ENCODE measurements at regions not wholly inside any gene's neighbourhood (a gene's known extent, or its start where the extent isn't known, plus 50 kb on each side); places are given as distances from the start of the nearest gene placed in this dataset.
A peak's percentile ranks its signal among the peaks of the same experiment; 100 is the strongest.

- Histone ChIP-seq H3K27ac (ENCODE audit: low read depth in 2 of 2, low read length in 1 of 2) (no peak overlapping the region), H3K9me3 (ENCODE audit: control insufficient read depth in 2 of 2, insufficient read depth in 1 of 2, low read depth in 1 of 2, low read length in 1 of 2) (no peaks in the 10 kb centered on the region), H3K27me3 (ENCODE audit: control insufficient read depth in 1 of 2, insufficient read depth in 2 of 2, low read length in 2 of 2) (peaks cover 0 to 4% of the 10 kb centered on the region in 2 donors), H3K36me3 (ENCODE audit: control insufficient read depth in 2 of 2, insufficient read depth in 2 of 2, low read length in 1 of 2) (no peaks in the 10 kb centered on the region), H3K4me1 (ENCODE audit: control insufficient read depth in 2 of 2, insufficient read depth in 2 of 2, low read length in 1 of 2) (no peaks in the 10 kb centered on the region), H3K4me3 (ENCODE audit: low read depth in 1 of 2, low read length in 2 of 2) (no peak overlapping the region)
- WGBS, 2 donors = 85% methylated on average over 14 of the region's 14 CpGs
Observed at GRCh38 chr2:236499691-236500578, 69.7 kb upstream of the ACKR3 start.

GRCh38 chr2:236501026-236501425, 68.6 kb upstream of the ACKR3 start:
- no peak overlapping the region for H3K27ac ChIP-seq (ENCODE audit: low read depth in 2 of 2, low read length in 1 of 2)
- H3K27me3 ChIP-seq (ENCODE audit: control insufficient read depth in 1 of 2, insufficient read depth in 2 of 2, low read length in 2 of 2) = peaks cover 0 to 4% of the 10 kb centered on the region in 2 donors
- no peaks in the 10 kb centered on the region for H3K4me1 ChIP-seq (ENCODE audit: control insufficient read depth in 2 of 2, insufficient read depth in 2 of 2, low read length in 1 of 2)
- H3K36me3 ChIP-seq (ENCODE audit: control insufficient read depth in 2 of 2, insufficient read depth in 2 of 2, low read length in 1 of 2) = no peaks in the 10 kb centered on the region
- WGBS, 2 donors = 86 to 93% methylated on average over 6 of the region's 6 CpGs
- no peak overlapping the region for H3K4me3 ChIP-seq (ENCODE audit: low read depth in 1 of 2, low read length in 2 of 2)
- no peaks in the 10 kb centered on the region for H3K9me3 ChIP-seq (ENCODE audit: control insufficient read depth in 2 of 2, insufficient read depth in 1 of 2, low read depth in 1 of 2, low read length in 1 of 2)

- H3K9me3 ChIP-seq (ENCODE audit: control insufficient read depth in 2 of 2, insufficient read depth in 1 of 2, low read depth in 1 of 2, low read length in 1 of 2) = no peaks in the 10 kb centered on the region
- 89 to 94% methylated on average over 4 of the region's 4 CpGs for WGBS, 2 donors
- peaks cover 0 to 4% of the 10 kb centered on the region in 2 donors for H3K27me3 ChIP-seq (ENCODE audit: control insufficient read depth in 1 of 2, insufficient read depth in 2 of 2, low read length in 2 of 2)
- H3K36me3 ChIP-seq (ENCODE audit: control insufficient read depth in 2 of 2, insufficient read depth in 2 of 2, low read length in 1 of 2) = no peaks in the 10 kb centered on the region
- H3K4me3 ChIP-seq (ENCODE audit: low read depth in 1 of 2, low read length in 2 of 2) = no peak overlapping the region
- H3K27ac ChIP-seq (ENCODE audit: low read depth in 2 of 2, low read length in 1 of 2) = no peak overlapping the region
- no peaks in the 10 kb centered on the region for H3K4me1 ChIP-seq (ENCODE audit: control insufficient read depth in 2 of 2, insufficient read depth in 2 of 2, low read length in 1 of 2)
Observed at GRCh38 chr2:236501531-236501930, 68.1 kb upstream of the ACKR3 start.

- H3K4me3 ChIP-seq (ENCODE audit: low read depth in 1 of 2, low read length in 2 of 2) = no peak overlapping the region
- peaks cover 0 to 4% of the 10 kb centered on the region in 2 donors for H3K27me3 ChIP-seq (ENCODE audit: control insufficient read depth in 1 of 2, insufficient read depth in 2 of 2, low read length in 2 of 2)
- no peak overlapping the region for H3K27ac ChIP-seq (ENCODE audit: low read depth in 2 of 2, low read length in 1 of 2)
- whole genome bisulfite sequencing, 2 donors = 69 to 74% methylated on average over 6 of the region's 6 CpGs
- no peaks in the 10 kb centered on the region for H3K4me1 ChIP-seq (ENCODE audit: control insufficient read depth in 2 of 2, insufficient read depth in 2 of 2, low read length in 1 of 2)
- no peaks in the 10 kb centered on the region for H3K36me3 ChIP-seq (ENCODE audit: control insufficient read depth in 2 of 2, insufficient read depth in 2 of 2, low read length in 1 of 2)
- H3K9me3 ChIP-seq (ENCODE audit: control insufficient read depth in 2 of 2, insufficient read depth in 1 of 2, low read depth in 1 of 2, low read length in 1 of 2) = no peaks in the 10 kb centered on the region
Observed at GRCh38 chr2:236503100-236503499, 66.5 kb upstream of the ACKR3 start.

GRCh38 chr2:236503583-236503982, 66.0 kb upstream of the ACKR3 start:
- Histone ChIP-seq H3K27me3 (ENCODE audit: control insufficient read depth in 1 of 2, insufficient read depth in 2 of 2, low read length in 2 of 2) (peaks cover 0 to 4% of the 10 kb centered on the region in 2 donors), H3K9me3 (ENCODE audit: control insufficient read depth in 2 of 2, insufficient read depth in 1 of 2, low read depth in 1 of 2, low read length in 1 of 2) (no peaks in the 10 kb centered on the region), H3K27ac (ENCODE audit: low read depth in 2 of 2, low read length in 1 of 2) (no peak overlapping the region), H3K4me1 (ENCODE audit: control insufficient read depth in 2 of 2, insufficient read depth in 2 of 2, low read length in 1 of 2) (no peaks in the 10 kb centered on the region), H3K4me3 (ENCODE audit: low read depth in 1 of 2, low read length in 2 of 2) (no peak overlapping the region), H3K36me3 (ENCODE audit: control insufficient read depth in 2 of 2, insufficient read depth in 2 of 2, low read length in 1 of 2) (no peaks in the 10 kb centered on the region)
- WGBS, 2 donors = 72 to 74% methylated on average over 13 of the region's 13 CpGs

- no peaks in the 10 kb centered on the region for H3K9me3 ChIP-seq (ENCODE audit: control insufficient read depth in 2 of 2, insufficient read depth in 1 of 2, low read depth in 1 of 2, low read length in 1 of 2)
- no peaks in the 10 kb centered on the region for H3K4me1 ChIP-seq (ENCODE audit: control insufficient read depth in 2 of 2, insufficient read depth in 2 of 2, low read length in 1 of 2)
- H3K36me3 ChIP-seq (ENCODE audit: control insufficient read depth in 2 of 2, insufficient read depth in 2 of 2, low read length in 1 of 2) = no peaks in the 10 kb centered on the region
- no peak overlapping the region for H3K27ac ChIP-seq (ENCODE audit: low read depth in 2 of 2, low read length in 1 of 2)
- WGBS, 2 donors = 78 to 82% methylated on average over 3 of the region's 3 CpGs
- H3K27me3 ChIP-seq (ENCODE audit: control insufficient read depth in 1 of 2, insufficient read depth in 2 of 2, low read length in 2 of 2) = peaks cover 0 to 4% of the 10 kb centered on the region in 2 donors
- H3K4me3 ChIP-seq (ENCODE audit: low read depth in 1 of 2, low read length in 2 of 2) = no peak overlapping the region
Observed at GRCh38 chr2:236505041-236505440, 64.6 kb upstream of the ACKR3 start.

GRCh38 chr2:236505648-236506047, 64.0 kb upstream of the ACKR3 start:
- no peak overlapping the region for H3K4me3 ChIP-seq (ENCODE audit: low read depth in 1 of 2, low read length in 2 of 2)
- peaks cover 0 to 4% of the 10 kb centered on the region in 2 donors for H3K27me3 ChIP-seq (ENCODE audit: control insufficient read depth in 1 of 2, insufficient read depth in 2 of 2, low read length in 2 of 2)
- no peaks in the 10 kb centered on the region for H3K9me3 ChIP-seq (ENCODE audit: control insufficient read depth in 2 of 2, insufficient read depth in 1 of 2, low read depth in 1 of 2, low read length in 1 of 2)
- no peaks in the 10 kb centered on the region for H3K4me1 ChIP-seq (ENCODE audit: control insufficient read depth in 2 of 2, insufficient read depth in 2 of 2, low read length in 1 of 2)
- H3K27ac ChIP-seq (ENCODE audit: low read depth in 2 of 2, low read length in 1 of 2) = no peak overlapping the region
- WGBS, 2 donors = 62 to 72% methylated on average over 2 of the region's 2 CpGs
- H3K36me3 ChIP-seq (ENCODE audit: control insufficient read depth in 2 of 2, insufficient read depth in 2 of 2, low read length in 1 of 2) = no peaks in the 10 kb centered on the region

GRCh38 chr2:236507393-236508085, 62.1 kb upstream of the ACKR3 start:
- Histone ChIP-seq H3K9me3 (ENCODE audit: control insufficient read depth in 2 of 2, insufficient read depth in 1 of 2, low read depth in 1 of 2, low read length in 1 of 2) (no peaks in the 10 kb centered on the region), H3K27me3 (ENCODE audit: control insufficient read depth in 1 of 2, insufficient read depth in 2 of 2, low read length in 2 of 2) (peaks cover 0 to 4% of the 10 kb centered on the region in 2 donors), H3K27ac (ENCODE audit: low read depth in 2 of 2, low read length in 1 of 2) (no peak overlapping the region), H3K4me1 (ENCODE audit: control insufficient read depth in 2 of 2, insufficient read depth in 2 of 2, low read length in 1 of 2) (no peaks in the 10 kb centered on the region), H3K4me3 (ENCODE audit: low read depth in 1 of 2, low read length in 2 of 2) (peak overlapping the region; percentile 26 to 35), H3K36me3 (ENCODE audit: control insufficient read depth in 2 of 2, insufficient read depth in 2 of 2, low read length in 1 of 2) (no peaks in the 10 kb centered on the region)
- 20 to 23% methylated on average over 47 to 56 of the region's 56 CpGs for WGBS, 2 donors

- H3K27ac ChIP-seq (ENCODE audit: low read depth in 2 of 2, low read length in 1 of 2) = no peak overlapping the region
- WGBS, 2 donors = 81 to 82% methylated on average over 5 of the region's 5 CpGs
- peaks cover 0 to 2% of the 10 kb centered on the region in 2 donors for H3K27me3 ChIP-seq (ENCODE audit: control insufficient read depth in 1 of 2, insufficient read depth in 2 of 2, low read length in 2 of 2)
- no peaks in the 10 kb centered on the region for H3K36me3 ChIP-seq (ENCODE audit: control insufficient read depth in 2 of 2, insufficient read depth in 2 of 2, low read length in 1 of 2)
- H3K9me3 ChIP-seq (ENCODE audit: control insufficient read depth in 2 of 2, insufficient read depth in 1 of 2, low read depth in 1 of 2, low read length in 1 of 2) = no peaks in the 10 kb centered on the region
- no peak overlapping the region for H3K4me3 ChIP-seq (ENCODE audit: low read depth in 1 of 2, low read length in 2 of 2)
- H3K4me1 ChIP-seq (ENCODE audit: control insufficient read depth in 2 of 2, insufficient read depth in 2 of 2, low read length in 1 of 2) = peaks cover 0 to 4% of the 10 kb centered on the region in 2 donors
Observed at GRCh38 chr2:236508466-236508865, 61.2 kb upstream of the ACKR3 start.
